Epithelial cell of proximal tubule (primary cell): ENCODE measurements at regions not wholly inside any gene's neighbourhood (a gene's known extent, or its start where the extent isn't known, plus 50 kb on each side); places are given as distances from the start of the nearest gene placed in this dataset.

Experiments used
- DNase-seq: peaks from one replicate; pipeline ENCODE4 v3.0.0-alpha.2; 2011; ENCODE audit warnings: low read depth
- H3K4me3 ChIP-seq: 2 replicates; pipeline ENCODE4 v1.5.1; 2011; ENCODE audit warnings: low read depth, mild to moderate bottlenecking, low read length
- CTCF ChIP-seq: conservative IDR thresholded peaks from 2 replicates; pipeline ENCODE4 v1.5.1; 2012; ENCODE audit warnings: low read depth, mild to moderate bottlenecking, low read length

- H3K4me3 ChIP-seq, result no peak overlapping the region
- no peak for TF ChIP-seq CTCF
- DNase-seq, result no peak
These were observed 238.3 kb upstream of the NR2F2 start for GRCh38 chr15:96092186-96092585.

- no peak overlapping the region for H3K4me3 ChIP-seq
- no peak for TF ChIP-seq CTCF
- DNase-seq, result no peak
These were observed 237.4 kb upstream of the NR2F2 start for GRCh38 chr15:96093063-96093462.

GRCh38 chr15:96097661-96098060 lies 232.8 kb upstream of the NR2F2 start:
- no peak for TF ChIP-seq CTCF
- no peak for DNase-seq
- H3K4me3 ChIP-seq, result no peak overlapping the region

- DNase-seq, result peak; percentile 15
- no peak overlapping the region for H3K4me3 ChIP-seq
- TF ChIP-seq CTCF, result no peak
These were observed 227.9 kb upstream of the NR2F2 start for GRCh38 chr15:96102631-96103030.

GRCh38 chr15:96106181-96106580 lies 224.3 kb upstream of the NR2F2 start:
- no peak for TF ChIP-seq CTCF
- DNase-seq, result no peak
- H3K4me3 ChIP-seq, result no peak overlapping the region

- no peak for TF ChIP-seq CTCF
- H3K4me3 ChIP-seq, result no peak overlapping the region
- no peak for DNase-seq
These were observed 223.9 kb upstream of the NR2F2 start for GRCh38 chr15:96106628-96107027.

GRCh38 chr15:96107916-96108315 lies 222.6 kb upstream of the NR2F2 start:
- no peak for TF ChIP-seq CTCF
- H3K4me3 ChIP-seq, result no peak overlapping the region
- no peak for DNase-seq
